Upper lobe of right lung (tissue), 1 donor: ENCODE measurements at regions not wholly inside any gene's neighbourhood (a gene's known extent, or its start where the extent isn't known, plus 50 kb on each side); places are given as distances from the start of the nearest gene placed in this dataset.

Experiments
- ATAC-seq: fragments of 200-7000 bp; cut with Tn5 transposase; one replicate; pipeline ENCODE4 v1.9.1; 2020; ENCODE audit warnings: mild to moderate bottlenecking, moderate library complexity
- DNase-seq: peaks from one replicate; pipeline ENCODE4 v3.0.0-alpha.2; 2020
- H3K27ac ChIP-seq: fragments of 200-600 bp; one replicate; pipeline ENCODE4 v1.8.0; 2022
- H3K27me3 ChIP-seq: fragments of 200-600 bp; one replicate; pipeline ENCODE4 v1.8.0; 2022; ENCODE audit warnings: mild to moderate bottlenecking
- H3K36me3 ChIP-seq: fragments of 200-600 bp; one replicate; pipeline ENCODE4 v1.8.0; 2022
- H3K4me1 ChIP-seq: fragments of 200-600 bp; one replicate; pipeline ENCODE4 v1.8.0; 2022
- H3K4me3 ChIP-seq: fragments of 200-600 bp; one replicate; pipeline ENCODE4 v1.8.0; 2022; ENCODE audit warnings: mild to moderate bottlenecking
- H3K9me3 ChIP-seq: fragments of 200-600 bp; one replicate; pipeline ENCODE4 v1.8.0; 2022
- CTCF ChIP-seq: fragments of 200-600 bp; IDR thresholded peaks from one replicate; pipeline ENCODE4 v1.8.0; 2022; ENCODE audit warnings: antibody characterized with exemption
- intact Hi-C: fragments of 100-400 bp; cut with DNase I; formaldehyde crosslinking; loops from one replicate; pipeline ENCODE4 v1.11.0; 2022
- donor health status: DM: no; HTN: yes; CAD: no; lungs with severe emphysema.

GRCh38 chr17:68709461-68709860 is 108.3 kb upstream of the FAM20A start:
- Histone ChIP-seq H3K4me1 (no peaks in the 10 kb centered on the region), H3K36me3 (no peaks in the 10 kb centered on the region), H3K27ac (no peak overlapping the region), H3K9me3 (no peaks in the 10 kb centered on the region), H3K4me3 (no peak overlapping the region), H3K27me3 (no peaks in the 10 kb centered on the region)
- ATAC-seq (no peak), DNase-seq (no peak)
- TF ChIP-seq CTCF = no peak
- intact Hi-C loops = no loop called here

GRCh38 chr17:68707031-68707430 is 105.9 kb upstream of the FAM20A start:
- no peak for TF ChIP-seq CTCF
- Histone ChIP-seq H3K4me3 (no peak overlapping the region), H3K27ac (no peak overlapping the region), H3K9me3 (no peaks in the 10 kb centered on the region), H3K27me3 (no peaks in the 10 kb centered on the region), H3K36me3 (no peaks in the 10 kb centered on the region), H3K4me1 (no peaks in the 10 kb centered on the region)
- DNase-seq (no peak), ATAC-seq (no peak)
- intact Hi-C loops = no loop called here

DNA sequence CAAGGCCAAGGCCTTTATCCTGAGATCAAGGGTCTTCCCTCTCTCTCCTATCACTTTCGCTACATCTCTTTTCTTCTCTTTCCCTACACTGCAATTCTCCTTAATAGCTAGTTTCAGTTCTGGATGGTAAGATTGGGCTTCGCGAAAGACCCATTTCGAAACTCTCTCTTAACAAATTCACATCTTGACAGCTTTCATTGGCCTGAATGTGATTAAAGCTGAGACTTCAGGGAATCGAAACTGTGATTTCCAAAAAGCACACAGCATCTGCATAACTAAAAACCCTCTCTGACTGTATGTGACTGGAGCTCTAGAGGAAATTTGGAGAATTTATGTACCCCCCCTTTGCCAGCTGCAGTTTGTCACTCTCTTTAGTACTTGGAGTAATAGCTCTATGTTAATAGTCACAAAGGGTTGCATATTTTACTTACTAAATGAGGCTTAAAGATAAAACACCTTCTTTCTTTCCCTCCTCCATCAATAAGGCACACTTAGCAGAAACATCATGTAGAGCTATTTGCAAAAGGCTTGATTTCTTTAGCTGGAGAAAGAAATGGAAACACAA is 105.3 kb upstream of the FAM20A start:
- ATAC-seq (no peak), DNase-seq (no peak)
- H3K4me1 ChIP-seq = no peaks in the 10 kb centered on the region
- H3K27me3 ChIP-seq = no peaks in the 10 kb centered on the region
- no peak overlapping the region for H3K4me3 ChIP-seq
- H3K9me3 ChIP-seq = no peaks in the 10 kb centered on the region
- no peak overlapping the region for H3K27ac ChIP-seq
- no peak for TF ChIP-seq CTCF
- intact Hi-C loops = no loop called here
- H3K36me3 ChIP-seq = no peaks in the 10 kb centered on the region

DNA sequence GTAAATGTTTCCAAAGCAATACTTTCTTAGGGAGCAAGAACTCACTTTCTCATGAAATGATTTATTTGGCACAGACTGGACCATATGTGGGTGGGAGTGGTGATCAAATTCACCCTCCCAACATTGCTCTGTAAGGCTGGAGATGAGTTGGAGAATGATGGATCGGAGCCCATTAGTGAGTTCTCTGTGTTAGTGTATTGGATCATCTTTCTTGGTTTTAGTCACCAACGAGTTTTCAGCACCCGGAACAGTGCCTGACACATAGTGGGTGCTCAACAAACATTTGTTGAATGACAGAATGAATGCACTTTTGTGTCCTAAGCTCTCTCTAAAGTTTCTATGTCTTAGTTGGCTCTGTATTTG is 104.5 kb upstream of the FAM20A start:
- no peak overlapping the region for H3K27ac ChIP-seq
- TF ChIP-seq CTCF = no peak
- intact Hi-C loops = no loop called here
- no peak for DNase-seq
- no peaks in the 10 kb centered on the region for H3K27me3 ChIP-seq
- H3K4me1 ChIP-seq = no peaks in the 10 kb centered on the region
- no peak for ATAC-seq
- no peak overlapping the region for H3K4me3 ChIP-seq
- H3K9me3 ChIP-seq = no peaks in the 10 kb centered on the region
- no peaks in the 10 kb centered on the region for H3K36me3 ChIP-seq

GRCh38 chr17:68704871-68705713 is 103.9 kb upstream of the FAM20A start:
- H3K4me1 ChIP-seq = no peaks in the 10 kb centered on the region
- intact Hi-C loops = no loop called here
- H3K9me3 ChIP-seq = no peaks in the 10 kb centered on the region
- no peaks in the 10 kb centered on the region for H3K36me3 ChIP-seq
- no peak for TF ChIP-seq CTCF
- ATAC-seq (no peak), DNase-seq (no peak)
- no peak overlapping the region for H3K4me3 ChIP-seq
- no peak overlapping the region for H3K27ac ChIP-seq
- no peaks in the 10 kb centered on the region for H3K27me3 ChIP-seq
